SU-DHL-6 (cell line): ENCODE measurements at regions not wholly inside any gene's neighbourhood (a gene's known extent, or its start where the extent isn't known, plus 50 kb on each side); places are given as distances from the start of the nearest gene placed in this dataset.

Source experiments
- CTCF ChIP-seq: fragments of 200-600 bp; sonication (generic); IDR thresholded peaks from one replicate; pipeline ENCODE4 v1.5.1; 2017; ENCODE audit warnings: antibody characterized with exemption, mild to moderate bottlenecking, low read length, moderate library complexity; ENCODE audit not compliant: insufficient read depth, poor library complexity, severe bottlenecking
- EZH2phosphoT487 ChIP-seq: fragments of 200-600 bp; sonication (generic), shearing (Covaris generic); conservative IDR thresholded peaks from 2 replicates; pipeline ENCODE4 v1.6.1; 2018; ENCODE audit warnings: mild to moderate bottlenecking, antibody characterized with exemption, low read length, moderate library complexity, mixed read lengths

GRCh38 chr5:145227881-145228280, 607.3 kb downstream of the PRELID2 start:
- TF ChIP-seq CTCF, result no peak
- TF ChIP-seq EZH2phosphoT487, result no peak
